NCI-H146 treated with DMSO at 0.1 percent for 48 hours (cell line): ENCODE measurements at regions not wholly inside any gene's neighbourhood (a gene's known extent, or its start where the extent isn't known, plus 50 kb on each side); places are given as distances from the start of the nearest gene placed in this dataset.
"Not testable (repeated sequence)": the region's sequence is repeated elsewhere in the genome, so short reads cannot be mapped to it uniquely, and the experiment has no call there.

Experiments
- DNase-seq: peaks from one replicate; lab custom pipeline; 2025; ENCODE audit not compliant: unreplicated experiment; lab: John Stamatoyannopoulos, UW

DNA sequence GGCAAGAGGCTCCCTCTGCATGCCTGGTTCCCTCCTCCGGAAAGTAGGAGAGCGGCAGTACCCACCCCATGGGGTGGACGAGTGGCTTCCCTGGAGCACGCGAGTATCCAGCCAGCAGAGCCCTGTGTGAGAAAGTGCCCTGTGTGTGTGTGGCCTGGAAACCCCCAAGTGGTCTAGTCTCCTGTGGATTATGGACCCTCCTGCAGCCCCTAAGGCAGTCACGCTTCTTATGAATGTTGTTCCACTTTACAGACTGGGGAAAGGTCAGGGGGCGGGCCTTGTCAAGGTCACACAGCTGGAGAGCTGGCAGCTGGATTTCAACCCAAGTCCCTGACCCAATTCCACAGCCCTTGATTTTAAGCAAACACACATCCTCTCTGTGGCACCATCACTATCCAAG is 252.5 kb upstream of the SULF2 start:
- not testable (repeated sequence) for DNase-seq

DNA sequence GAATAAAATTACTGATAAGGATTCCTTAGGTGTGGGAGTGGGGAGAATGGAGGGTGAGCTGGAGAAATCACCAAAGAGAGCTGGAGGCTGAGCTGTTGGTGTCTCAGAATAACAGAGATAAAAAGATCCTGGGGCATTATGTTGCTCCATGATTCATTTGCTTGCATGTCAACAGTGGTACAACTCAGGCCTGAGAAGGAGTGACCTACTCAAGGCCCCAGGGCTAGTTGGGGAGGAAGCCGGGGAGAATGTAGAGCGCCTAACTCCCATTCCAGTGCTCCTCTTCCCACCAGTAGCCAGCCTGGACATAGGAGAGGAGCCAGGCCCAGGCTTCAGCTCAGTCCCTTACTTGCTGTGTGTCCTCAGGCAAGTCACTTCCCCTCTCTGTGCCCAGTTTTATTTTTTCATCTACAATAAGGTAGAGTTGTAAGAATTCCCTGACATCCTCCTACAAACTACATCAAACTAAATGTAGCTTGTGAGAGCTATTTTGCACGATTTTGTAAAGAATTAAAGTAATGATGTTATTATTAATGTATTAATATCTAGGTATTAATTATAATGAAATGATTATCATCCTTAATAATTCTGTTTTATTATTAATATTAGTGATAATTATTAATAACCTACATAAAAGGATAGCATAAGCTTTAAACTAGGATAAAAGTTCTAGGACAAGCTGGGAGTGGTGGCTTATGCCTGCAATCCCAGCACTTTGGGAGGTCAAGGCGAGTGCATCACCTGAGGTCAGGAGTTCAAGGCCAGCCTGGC is 250.9 kb upstream of the SULF2 start:
- DNase-seq = no peak

DNA sequence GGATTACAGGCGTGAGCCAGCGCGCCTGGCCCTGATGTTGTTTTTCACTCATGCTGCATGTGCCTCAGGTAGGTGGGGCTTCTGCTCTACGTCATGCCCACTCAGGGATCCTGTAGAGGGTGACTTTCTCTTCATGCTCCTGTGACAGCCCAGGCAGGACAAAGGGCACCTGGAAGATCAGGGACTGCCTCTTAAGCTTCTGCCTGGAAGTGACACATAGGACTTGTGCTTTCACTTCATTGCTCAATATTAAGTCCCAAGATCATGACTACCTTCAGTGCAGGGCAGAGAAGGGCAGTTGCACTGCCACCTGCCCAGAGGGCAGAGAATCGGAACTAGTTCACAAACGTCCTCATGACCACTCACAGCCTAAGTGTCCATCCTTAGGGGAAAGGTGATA is 249.5 kb upstream of the SULF2 start:
- DNase-seq = no peak

DNA sequence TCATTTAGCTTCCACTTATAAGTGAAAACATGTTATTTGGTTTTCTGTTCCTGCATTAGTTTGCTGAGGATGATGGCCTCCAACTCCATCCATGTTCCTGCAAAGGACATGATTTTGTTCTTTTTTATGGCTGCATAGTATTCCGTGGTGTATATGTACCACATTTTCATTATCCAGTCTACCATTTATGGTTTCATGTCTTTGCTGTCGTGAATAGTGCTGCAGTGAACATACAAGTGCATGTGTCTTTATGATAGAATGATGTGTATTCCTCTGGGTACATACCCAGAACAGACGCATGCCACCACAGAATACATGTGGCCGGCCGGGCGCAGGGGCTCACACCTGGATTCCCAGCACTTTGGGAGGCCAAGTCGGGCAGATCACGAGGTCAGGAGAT is 247.7 kb upstream of the SULF2 start:
- not testable (repeated sequence) for DNase-seq

DNA sequence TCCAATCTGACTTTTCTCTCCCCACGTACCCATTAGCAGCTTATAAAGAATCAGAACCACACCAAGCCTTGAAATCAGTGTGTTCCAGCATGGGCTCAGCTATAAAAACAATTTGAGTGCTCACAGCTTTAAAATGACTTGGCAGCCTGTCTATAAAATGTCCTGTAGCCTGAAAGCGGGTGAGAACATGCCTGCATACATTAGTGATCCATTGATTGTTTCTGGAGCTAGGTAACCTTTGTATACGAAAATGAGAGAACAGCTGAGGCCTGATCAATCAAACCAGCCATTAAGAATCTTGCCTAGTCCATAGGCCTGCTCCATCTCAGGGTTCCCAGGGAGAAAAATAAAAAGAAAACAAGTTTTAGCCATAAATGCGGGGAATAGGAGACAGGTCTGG is 245.8 kb upstream of the SULF2 start:
- no peak for DNase-seq

DNA sequence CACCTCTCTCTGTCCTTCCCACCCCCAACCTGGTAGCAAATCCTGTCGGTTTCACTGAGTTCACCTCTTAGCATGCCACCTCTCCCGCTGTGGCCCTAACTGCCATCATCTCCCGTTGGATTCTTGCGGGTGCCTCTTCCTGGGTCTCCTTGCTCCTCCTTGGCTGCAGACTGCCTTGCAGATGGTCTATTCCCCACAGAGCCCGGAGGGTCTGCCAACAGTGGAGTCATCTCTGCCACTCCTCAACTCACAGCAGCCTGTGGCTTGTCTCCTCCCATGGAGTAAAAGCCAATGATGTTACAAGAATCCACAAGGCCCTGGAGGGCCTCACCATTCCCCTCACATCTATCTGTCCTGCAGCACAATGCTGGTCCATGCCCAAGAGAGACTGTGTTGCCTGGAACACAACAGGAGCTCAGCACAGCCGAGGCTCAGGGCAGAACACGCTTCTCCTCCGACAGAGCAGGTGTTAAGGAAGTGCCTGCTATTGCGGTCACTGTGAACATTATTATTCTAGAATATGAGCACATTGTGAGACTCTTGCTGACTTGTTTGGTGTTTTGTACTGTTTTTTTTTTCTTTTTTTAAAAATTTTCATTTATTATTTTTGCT is 241.8 kb upstream of the SULF2 start:
- no peak for DNase-seq

DNA sequence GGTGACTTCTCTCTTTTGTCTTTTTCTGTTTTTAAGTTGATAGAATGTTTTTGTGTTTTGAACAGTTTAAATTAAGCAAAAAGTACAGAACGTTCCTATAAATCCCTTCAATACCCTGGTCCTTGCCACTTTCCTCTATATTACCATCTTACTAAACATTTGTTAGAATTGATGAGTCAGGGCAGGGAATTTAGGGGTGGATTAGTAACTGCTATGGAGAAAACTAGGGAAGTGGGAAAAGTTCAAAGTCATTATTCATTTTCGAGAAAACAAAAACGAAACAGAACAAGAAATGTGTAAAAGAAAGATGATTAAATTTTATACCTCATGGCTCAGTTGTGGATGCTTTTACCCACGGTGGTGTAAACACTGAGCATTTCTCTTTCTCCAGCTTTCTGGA is 240.4 kb upstream of the SULF2 start:
- no peak for DNase-seq

DNA sequence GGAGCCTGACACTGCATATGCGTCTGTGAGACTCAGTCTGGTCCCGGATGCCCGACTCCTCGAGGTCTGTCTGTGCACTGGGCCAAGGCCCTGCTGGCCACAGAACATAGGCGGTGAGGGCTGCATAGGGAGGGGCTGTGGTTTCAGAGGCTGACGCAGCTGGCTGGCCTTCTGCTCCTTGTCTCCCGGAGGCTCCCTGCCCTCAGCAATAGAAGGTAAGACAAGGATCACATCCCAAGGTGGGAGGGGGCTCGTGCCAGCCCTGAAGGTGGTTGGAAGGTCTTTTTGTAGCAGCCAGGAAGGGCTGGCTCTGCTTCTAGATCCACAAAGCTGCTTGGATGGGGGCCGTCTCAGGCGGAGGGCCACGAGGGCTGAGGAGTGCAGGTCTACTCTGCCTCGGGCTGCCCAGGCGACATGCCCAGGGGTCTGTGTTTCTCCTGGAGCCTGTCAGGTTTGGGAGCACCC is 239.8 kb upstream of the SULF2 start:
- DNase-seq = no peak

DNA sequence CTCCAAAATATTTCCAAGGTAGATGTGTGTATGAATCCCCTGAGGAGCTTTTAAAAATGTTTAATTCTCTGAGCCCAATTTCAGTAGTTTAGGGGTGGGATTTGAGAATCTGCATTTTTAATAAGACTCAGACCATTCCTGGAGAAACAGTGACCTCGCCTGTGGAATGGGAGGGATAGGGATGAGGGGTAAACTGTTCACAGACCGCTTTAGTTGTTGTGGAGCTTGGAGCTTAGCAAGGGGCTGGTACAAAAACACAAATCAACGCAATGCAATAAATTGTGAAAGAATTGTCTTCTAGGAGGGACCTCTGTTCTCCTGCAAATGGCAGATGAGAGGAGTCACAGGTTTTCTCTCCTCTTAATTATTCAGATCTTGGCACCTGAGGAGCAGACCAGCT is 239.3 kb upstream of the SULF2 start:
- no peak for DNase-seq

DNA sequence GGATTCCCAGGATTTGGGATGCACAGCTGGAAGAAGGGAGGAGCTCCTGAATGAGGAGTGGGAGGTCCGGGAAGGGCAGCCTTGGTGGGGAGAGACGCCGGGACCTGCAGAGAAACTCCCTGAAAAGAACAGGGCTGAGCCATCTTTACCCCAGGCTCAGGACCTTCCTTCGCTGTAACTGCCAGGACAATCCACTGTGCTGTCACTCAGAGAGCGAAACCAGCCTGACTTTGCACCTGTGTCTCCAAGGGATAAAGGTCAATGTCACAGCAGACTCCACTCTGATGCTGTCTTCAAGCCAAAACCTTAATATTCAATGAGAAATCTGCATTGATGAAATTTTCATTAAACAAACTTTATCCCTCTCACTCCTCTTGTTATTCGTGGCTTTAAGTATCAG is 235.4 kb upstream of the SULF2 start:
- DNase-seq = not testable (repeated sequence)

DNA sequence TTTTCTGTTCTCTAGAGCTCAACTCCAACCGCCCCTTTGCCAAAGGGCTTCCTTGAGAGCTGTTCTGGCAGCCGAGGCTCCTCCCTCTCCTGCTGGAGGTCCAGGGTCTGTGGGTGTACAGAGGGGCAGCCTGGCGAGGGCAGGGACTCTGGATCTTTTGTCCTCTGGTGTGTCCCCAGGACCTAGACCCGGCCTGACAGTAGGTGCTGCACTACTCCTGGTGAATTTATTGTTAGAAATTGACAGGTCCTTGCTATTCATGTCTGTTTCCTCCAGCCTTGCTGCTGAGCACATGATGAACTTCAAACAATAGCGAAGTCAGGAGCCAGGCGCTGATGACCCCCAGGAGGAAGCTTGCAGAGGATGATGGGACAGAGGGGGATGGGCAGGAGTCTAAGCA is 234.7 kb upstream of the SULF2 start:
- no peak for DNase-seq

DNA sequence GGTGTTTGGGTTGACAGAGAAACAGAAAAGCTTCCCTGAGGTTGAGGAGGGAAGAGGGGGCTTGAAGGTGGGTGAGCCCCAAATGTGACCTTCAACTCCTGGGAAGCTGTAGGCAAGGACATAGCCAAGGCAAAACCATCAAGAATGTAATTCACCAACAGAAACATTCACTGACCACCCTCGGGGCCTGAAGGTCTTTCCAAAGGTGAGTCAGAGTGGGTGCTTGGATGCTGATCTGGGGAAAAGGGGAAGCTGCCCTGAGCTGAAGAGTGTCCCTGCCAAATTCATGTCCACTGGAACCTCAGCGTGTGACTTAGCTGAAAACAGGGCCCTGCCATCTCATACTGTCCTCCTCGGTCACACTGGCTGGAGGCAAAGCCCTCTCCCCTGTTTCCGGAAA is 234.2 kb upstream of the SULF2 start:
- DNase-seq = no peak

DNA sequence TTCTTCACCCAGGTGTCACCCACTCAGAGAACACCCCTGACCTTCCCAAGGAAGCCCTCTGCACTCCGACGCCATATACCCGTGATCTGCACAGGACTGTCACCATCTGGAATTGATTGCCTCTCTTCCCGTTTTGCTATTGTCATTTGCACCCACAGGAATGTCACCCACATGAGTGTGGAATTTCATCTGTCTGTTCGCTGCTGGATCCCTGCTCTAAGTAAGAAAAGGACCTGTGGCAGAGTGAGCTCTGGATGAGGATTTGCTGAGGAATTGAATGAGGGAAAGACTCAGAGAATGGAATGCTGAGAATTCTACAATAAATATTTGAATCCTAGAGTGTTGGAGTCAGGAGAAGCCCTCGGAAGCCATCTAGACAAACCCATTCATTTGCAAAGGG is 233.6 kb upstream of the SULF2 start:
- not testable (repeated sequence) for DNase-seq

DNA sequence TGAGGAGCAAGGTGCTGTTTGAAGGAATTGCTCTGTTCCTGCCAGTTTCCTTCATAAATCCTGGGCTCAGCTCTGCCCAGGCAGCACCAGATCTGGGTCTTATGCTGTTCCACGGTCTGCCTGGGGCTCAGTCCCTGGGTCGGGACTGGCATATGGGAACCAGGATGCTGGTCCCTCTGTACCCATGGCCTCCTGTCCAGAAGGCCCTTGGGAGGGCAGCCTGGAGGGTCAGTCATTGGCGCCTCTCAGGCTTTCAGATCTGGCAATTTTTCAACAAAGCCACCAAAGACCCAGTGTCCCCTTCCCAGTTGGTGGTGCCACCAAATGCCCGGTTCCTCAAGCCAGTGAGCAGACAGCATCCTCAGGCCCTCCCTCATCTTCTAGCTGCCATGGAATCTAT is 232.7 kb upstream of the SULF2 start:
- no peak for DNase-seq

DNA sequence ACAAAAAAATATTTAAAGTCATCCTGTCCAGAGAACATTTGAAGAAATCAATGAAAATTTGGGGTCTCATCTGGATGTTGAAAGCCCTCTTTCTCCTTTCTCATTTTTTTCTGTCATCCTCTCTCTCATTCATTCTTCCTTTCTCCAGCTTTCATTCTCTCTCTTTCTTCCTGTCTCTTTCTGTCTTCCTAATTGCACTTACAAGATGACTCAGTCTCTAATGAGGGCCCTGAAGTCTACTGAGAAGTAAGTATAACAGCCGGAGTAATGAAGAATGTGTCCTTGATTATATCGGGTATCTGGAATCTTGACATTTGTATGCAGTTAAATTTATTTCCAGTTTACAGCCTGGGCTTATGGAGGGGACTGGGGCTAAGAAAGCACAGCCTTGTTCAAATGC is 232.2 kb upstream of the SULF2 start:
- DNase-seq = no peak

DNA sequence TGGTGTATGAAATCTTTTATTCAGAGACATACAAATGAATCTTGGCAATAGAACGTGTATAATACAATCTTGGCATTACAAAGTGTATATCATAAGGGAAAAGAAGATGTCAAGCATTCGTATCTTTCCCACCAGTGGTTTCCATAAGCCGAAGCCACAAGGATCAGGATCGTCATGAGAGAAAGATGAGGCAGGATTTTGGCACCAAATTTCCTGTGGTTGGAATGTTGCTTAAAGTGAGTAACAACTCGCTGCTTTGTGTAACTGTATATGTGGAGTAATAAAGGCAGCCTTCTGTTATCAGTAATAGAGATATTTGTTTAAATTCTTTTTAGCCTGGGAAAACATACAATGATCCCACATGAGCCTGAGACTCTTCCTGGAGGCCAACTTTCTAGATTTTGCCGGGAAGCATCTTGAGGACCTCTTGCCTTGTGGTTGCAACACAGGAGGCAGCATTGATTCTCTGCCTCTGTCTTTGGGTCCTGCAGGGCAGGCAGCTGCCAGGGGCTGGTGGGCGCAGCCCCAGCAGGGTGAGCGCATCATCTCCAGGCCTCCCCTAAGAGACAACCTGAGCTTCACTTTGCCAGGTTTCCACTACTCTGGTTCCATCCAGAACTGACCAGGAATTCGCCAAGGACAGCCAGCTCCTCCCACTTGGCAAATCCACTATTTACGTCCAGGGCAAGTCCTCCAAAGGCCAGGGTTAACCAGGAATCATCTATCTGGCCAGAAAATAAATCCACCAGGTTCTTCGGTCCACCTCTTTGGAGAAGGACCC is 230.9 kb upstream of the SULF2 start:
- no peak for DNase-seq

DNA sequence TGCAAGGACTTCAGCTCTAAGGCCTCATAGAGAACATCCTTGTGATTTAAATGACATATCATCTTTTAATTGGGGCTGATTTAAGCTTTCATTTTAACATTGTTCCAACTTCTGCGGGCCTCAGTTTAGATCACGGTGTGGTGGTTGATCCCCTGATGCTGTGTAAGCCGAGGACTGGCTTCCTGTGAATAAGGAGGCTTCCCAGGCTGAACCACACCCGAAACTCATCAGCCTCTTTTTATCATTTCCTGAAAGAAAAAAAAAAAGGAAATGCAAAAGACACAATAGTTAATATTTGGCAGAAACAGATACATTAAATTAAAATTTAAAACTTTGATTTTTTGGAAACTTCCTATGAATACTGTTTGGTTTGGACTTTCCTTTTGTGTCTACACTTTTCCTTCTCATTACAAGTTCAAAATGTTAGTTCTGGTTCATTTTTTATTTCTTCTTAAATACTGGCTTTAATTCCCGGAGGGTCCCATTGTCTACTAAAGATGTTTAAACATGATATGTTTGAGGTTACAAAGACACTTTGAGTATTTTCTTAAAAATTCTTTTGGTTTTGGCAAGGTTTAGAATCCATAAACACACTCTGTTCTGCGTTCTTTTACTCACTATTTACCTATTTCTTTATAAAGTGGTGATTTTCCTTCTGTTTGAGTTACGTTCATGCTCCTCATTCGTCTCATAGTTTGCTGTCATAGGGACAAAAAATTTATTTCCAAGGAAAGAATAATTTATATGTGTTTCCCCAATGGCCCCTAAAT is 230.0 kb upstream of the SULF2 start:
- no peak for DNase-seq

DNA sequence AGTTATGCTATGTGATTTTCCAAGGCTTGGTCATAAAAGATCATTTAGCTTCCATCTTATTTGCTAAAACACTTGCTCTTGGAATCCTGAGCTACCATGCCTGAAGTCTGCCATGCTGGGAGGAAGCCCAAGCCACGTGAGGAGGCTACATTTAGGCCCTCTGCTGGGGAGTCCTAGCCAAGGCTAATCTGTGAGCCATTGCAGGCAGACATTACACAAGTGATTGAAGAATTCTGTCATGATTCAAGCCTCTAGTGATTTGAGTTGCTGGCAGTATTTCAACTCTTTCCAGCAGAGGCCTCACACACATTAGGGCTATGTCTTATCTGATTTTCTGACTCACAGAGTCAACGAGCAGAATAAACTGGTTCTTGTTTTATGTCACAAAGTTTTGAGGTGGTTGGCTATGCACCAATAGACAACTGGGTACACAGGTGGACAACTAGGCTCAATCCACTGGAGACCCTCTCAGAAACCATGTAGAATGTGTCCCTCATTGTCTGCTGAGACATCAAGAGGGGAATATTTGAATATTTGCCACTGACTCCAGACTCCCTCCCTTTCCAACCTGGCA is 227.2 kb upstream of the SULF2 start:
- DNase-seq = no peak

DNA sequence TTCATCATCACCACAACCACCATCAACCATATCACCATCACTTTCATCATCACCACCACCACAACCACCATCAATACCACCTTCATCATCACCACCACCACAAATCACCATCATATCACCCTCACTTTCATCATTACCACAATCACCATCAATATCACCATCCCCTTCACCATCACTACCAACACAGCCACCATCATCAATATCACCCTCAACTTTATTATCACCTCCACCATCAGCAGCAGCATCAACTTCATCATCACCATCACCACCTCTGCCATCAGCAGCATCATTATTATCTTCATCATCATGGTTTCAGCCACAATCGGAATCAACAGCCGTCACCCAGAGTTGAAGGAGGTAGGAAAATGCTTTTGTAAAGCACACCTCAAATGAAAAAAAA is 225.7 kb upstream of the SULF2 start:
- DNase-seq = no peak

DNA sequence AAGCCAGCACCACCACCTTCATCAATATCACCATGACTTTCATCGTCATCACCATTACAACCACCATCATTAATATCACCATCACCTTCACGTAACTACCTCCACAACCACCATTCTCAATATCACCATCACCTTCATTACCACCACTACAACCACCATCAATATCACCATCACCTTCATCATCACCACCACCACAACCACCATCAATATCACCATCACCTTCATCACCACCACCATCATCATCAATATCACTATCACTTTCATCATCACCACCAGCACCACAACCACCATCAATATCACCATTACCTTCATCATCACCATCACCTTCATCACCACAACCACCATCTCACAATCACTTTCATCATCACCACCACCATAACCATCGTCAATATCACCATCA is 225.3 kb upstream of the SULF2 start:
- DNase-seq = no peak
